Left hindlimb (tissue), 1 donor: ENCODE measurements at regions not wholly inside any gene's neighbourhood (a gene's known extent, or its start where the extent isn't known, plus 50 kb on each side); places are given as distances from the start of the nearest gene placed in this dataset.
"Not testable (repeated sequence)": the region's sequence is repeated elsewhere in the genome, so short reads cannot be mapped to it uniquely, and the experiment has no call there.

Source experiments
- DNase-seq: peaks from one replicate; pipeline ENCODE4 v3.0.0-alpha.2; 2018

DNA sequence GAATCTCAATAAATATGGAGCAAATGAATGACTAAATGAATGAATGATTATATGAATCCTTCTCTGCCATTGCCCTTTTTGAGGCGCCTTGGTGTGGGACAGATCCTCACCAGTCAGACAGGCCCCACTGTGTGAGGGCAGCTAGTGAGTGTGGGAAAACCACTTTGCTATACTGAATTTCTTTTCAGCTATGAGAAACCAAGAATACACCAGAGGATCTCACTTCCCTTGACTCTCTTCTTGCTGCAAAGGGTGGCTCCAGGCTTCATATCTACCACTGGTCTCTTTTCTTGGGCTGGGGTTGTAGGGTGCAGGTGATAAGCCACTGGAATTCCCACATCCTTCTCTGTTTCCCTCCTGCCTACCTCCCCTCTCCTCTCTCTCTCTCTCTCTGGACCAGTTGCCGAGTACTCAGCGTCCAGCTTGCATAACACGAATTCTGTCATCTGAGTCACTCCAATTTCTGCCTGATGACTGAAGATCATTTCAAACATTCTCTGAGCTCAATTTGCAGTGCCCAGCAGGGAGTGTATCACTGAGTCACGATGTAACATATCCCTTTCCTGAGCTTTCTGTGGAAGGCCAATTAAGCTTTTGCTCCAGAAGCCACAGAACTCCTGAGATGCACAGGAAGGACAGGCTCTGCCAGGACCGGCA is 304.3 kb upstream of the NCAM1 start:
- no peak for DNase-seq

- DNase-seq: no peak
These were observed 302.8 kb upstream of the NCAM1 start for GRCh38 chr11:112658431-112658878.

DNA sequence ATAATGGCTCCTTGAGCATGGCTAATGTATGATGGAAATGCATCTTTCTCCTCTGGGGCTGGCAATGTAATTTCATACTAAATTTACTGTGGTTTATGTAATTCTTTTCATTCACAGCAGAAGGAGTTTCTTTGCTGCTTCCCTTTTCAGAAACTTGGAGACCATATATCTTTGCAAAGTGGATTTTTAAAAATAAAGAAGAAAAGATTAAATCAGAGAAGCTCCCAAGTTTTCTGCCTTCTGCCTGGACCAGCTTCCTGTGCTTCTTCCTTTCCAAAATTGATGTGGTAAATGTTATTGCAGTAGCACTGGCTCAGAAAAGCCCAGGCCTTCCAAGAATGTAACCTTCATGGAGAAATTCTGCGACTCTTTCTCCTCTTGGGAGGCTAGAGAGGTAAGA is 300.1 kb upstream of the NCAM1 start:
- DNase-seq: no peak

GRCh38 chr11:112661571-112661970 is 299.6 kb upstream of the NCAM1 start:
- no peak for DNase-seq

DNA sequence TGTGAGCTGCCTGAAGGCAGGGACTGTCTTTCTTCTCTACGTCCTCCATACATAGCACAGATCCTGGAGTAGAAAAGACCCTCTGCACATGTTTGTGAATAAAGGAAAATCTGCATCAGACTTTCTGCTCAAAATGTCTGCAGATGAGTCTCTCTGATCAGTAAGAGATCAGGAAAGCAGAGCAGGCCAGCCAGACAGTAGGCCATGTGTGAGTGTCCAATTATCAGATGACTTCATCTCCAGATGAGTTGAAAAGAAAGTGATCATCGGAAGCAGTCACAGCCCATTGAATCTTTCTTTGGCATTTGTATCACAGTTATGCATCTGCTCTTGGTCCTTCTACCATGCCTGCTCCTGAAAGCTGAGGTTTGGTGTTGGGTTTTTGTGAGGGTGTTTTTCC is 298.7 kb upstream of the NCAM1 start:
- DNase-seq: no peak

GRCh38 chr11:112663947-112664634 is 297.1 kb upstream of the NCAM1 start:
- no peak for DNase-seq

GRCh38 chr11:112665291-112665690 is 295.9 kb upstream of the NCAM1 start:
- no peak for DNase-seq

DNA sequence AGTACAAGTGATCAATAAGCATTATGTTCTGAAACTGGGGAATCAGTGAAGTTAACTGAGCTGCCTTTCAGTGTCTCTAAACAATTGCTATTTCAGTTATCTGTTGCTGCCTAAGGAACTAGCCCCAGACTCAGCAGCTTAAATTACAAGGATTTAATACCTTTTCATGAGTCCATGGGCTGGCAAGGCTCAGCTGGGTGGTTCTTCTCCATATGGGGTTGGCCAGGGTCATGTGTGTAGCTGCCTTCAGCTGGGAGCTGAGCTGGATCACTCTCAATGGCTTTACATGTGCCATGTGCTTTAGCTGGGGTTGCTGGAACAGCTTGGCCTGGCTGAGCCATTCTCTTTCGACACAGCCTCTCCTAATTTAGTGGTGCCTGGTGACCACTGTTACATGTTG is 295.0 kb upstream of the NCAM1 start:
- no peak for DNase-seq

DNA sequence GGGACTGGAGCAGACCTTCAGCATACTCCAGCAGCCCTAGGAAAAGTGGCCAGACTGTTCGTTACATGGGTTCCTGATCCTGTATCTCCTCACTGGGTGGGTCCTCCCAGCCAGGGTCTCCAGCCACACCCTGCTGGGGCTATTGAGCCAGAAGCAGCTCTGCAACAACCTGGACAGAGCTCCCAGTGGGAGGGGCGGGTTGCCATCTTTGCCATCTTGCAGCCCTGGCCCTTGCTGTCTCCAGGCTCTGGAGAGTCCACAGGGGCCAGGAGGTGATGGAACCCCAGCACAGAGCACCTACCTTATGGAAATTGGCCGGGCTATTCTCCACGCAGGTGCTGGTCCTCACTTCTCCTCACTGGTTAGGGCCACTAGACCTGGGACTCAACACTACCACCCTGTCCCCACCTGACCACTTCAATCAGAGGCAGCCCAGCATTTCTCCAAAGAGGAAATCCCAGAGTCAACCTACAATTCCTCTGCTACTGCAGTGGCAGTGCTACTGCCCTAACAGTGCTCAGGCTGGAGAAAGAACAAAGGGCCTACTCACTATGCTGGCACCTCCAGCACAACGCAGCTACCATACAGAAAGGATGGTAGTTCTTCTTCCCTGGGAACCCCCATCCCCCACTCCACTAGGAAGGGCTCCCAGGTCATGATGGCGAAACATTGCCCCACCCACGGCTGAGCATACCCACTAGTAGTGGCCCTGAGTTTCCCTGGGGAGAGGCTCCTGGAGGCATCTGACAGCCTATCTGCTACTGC is 290.2 kb upstream of the NCAM1 start:
- DNase-seq: no peak

- not testable (repeated sequence) for DNase-seq
These were observed 287.8 kb upstream of the NCAM1 start for GRCh38 chr11:112673401-112673800.

DNA sequence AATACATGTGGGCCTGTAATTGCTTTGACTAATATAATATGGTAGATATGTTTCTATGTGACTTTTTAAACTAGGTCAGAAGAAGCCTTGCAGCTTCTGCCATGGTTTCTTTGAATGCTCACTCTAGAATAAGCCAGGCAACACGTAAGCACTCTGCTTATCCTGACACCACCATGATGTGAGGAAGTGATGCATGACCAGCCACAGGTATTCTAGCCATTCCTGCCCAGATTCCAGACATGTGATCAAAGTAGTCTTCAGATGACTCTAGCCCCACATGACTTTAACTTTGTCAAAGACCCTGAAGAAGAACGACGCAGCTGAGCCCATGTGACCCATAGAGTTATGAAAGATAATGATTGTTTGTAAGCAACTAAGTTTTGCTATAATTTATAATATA is 276.1 kb upstream of the NCAM1 start:
- DNase-seq: no peak

GRCh38 chr11:112689851-112690250 is 271.4 kb upstream of the NCAM1 start:
- no peak for DNase-seq

DNA sequence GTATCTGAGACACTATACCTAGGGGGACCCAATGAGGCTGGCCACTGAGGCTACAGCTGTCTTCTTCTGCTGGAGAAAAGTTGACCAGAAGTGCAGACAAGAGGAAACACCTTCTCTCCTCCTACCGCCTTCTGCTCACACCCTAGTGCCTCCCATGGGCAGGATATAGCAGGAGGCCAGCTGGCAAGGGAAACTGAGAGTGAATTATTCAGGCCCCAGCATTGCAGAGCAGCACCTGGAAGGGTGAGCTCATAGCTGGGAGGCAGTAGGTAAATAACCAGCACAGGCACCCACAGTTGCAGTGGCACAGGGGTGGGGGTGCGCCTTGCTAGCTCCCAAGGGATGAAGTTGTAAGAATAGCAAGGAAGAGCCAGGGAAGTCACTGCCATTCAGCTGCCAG is 267.4 kb upstream of the NCAM1 start:
- no peak for DNase-seq

GRCh38 chr11:112694245-112694644 is 267.0 kb upstream of the NCAM1 start:
- DNase-seq: no peak

GRCh38 chr11:112694813-112695212 is 266.4 kb upstream of the NCAM1 start:
- DNase-seq: no peak

DNA sequence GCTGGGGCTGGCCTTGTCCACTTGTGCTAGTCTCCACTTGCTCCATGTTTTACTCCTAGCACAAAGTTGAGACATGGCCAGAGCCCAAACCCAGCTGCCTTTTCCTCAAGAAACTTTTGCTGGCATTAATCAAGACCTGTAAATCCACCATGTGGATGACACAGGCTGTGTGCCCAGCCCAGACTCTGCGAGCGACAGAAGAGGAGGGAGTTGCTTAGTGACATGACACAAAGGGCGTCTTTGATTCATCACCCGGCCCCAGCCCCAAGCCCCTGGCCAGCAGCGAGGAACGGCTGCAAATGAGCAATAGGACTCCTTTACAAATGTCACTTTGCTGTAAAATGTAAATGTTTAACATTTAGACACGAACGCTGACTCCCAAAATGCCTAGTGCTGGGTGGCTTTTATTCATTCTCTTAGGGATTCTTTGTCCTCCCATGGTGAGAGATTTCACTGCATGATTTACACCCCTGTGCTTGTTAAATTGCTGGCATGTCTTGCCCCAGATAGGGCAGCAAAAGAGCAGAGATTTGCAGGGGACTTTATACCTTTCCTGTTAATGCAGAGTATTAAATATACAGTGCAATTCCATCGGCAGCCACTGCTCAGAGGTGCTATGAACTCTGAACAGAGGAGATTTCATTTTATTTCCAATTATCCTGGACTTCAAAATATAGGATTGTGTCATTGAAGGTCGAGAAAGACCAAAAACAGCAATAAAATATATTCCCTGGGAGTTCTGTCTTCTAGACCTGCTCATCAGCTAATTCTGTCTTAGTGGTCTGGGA is 263.6 kb upstream of the NCAM1 start:
- DNase-seq: peak; percentile 74

GRCh38 chr11:112705148-112705547 is 256.1 kb upstream of the NCAM1 start:
- no peak for DNase-seq

- no peak for DNase-seq
These were observed 254.4 kb upstream of the NCAM1 start for GRCh38 chr11:112706863-112707262.

DNA sequence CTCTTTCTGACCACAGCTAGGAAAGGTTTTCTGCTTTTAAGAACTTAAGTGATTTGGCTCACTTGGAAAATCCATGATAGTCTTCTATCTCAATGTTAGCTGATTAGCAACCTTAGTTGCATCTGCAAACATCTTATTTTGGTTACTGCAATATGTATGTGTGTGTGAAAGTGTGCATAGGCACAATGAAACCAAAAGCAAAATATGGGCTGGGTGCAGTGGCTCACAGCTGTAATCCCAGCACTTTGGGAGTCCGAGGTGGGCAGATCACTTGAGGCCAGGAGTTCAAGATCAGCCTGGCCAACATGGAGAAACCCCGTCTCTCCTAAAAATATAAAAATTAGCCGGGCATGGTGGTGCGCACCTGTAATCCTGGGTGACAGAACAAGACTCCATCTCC is 246.9 kb upstream of the NCAM1 start:
- not testable (repeated sequence) for DNase-seq

DNA sequence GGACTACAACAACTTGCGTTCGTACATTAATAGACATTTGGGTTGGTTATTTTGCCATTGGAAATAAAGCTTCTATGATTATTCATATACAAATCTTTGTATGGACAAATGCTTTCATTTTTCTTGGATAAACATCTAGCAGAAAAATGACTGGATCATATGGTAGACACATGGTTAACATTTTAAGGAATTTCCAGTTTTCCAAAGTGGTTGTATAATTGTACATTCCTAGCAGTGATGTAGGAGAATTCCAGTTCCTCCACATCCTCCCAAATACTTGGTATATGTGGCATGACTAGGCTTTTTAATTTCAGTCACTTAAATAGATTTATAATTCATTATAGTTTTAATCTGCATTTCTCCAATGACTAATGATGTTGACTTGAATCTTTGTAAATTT is 246.2 kb upstream of the NCAM1 start:
- no peak for DNase-seq

DNA sequence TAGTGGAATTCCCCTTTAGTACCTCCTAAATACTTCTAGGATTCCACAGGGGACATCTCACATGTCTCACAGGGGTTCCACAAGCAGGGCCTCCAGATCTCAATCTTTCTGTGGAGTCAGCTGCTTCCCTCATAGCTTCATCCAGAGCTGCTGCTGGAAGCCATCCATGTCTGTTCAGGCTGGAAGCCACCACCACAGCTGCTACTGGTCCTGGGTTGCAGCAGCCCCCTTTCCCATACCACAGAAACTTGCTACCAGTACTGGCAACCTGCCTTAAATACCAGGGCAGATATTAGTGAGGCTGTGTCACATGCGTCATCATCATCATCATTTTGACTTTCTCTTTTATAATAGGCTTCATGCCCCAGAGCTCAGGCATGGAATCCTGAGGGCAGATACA is 242.7 kb upstream of the NCAM1 start:
- peak; percentile 53 for DNase-seq

GRCh38 chr11:112719736-112720525 is 241.3 kb upstream of the NCAM1 start:
- no peak for DNase-seq
